ENCODE measurements at regions not wholly inside any gene's neighbourhood (a gene's known extent, or its start where the extent isn't known, plus 50 kb on each side); places are given as distances from the start of the nearest gene placed in this dataset.
"Not testable (repeated sequence)": the region's sequence is repeated elsewhere in the genome, so short reads cannot be mapped to it uniquely, and the experiment has no call there.

DNA sequence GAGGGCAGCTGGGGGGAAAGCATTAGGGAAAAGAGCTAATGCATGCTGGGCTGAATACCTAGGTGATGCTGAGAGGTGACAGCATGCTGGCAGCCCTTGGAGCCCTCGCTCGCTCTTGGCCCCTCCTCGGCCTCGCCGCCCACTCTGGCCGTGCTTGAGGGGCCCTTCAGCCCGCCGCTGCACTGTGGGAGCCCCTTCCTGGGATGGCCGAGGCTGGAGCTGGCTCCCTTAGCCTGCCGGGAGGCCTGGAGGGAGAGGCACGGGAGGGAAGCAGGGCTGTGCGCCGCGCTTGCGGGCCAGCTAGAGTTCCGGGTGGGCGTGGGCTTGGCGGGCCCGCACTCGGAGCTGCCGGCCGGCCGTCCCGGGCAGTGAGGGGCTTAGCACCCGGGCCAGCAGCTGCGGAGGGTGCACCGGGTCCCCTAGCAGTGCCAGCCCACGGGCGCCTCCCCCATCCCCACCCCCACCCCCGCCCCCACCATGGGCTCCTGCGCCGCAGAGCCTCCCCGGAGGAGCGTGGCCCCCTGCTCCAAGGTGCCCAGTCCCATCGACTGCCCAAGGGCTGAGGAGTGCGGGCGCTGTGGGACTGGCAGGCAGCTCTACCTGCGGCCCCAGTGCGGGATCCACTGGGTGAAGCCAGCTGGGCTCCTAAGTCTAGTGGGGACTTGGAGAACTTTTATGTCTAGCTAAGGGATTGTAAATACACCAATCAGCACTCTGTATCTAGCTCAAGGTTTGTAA is 1664.7 kb downstream of the BRINP3 start:
- TF ChIP-seq EZH2 (IDR thresholded peaks at IDR 0.05; ENCODE audit: insufficient read depth, poor library complexity, severe bottlenecking); EZH2phosphoT487 (IDR thresholded peaks at IDR 0.05; ENCODE audit: insufficient read depth, low read depth): not testable (repeated sequence)
